ENCODE measurements at regions not wholly inside any gene's neighbourhood (a gene's known extent, or its start where the extent isn't known, plus 50 kb on each side); places are given as distances from the start of the nearest gene placed in this dataset.

DNA sequence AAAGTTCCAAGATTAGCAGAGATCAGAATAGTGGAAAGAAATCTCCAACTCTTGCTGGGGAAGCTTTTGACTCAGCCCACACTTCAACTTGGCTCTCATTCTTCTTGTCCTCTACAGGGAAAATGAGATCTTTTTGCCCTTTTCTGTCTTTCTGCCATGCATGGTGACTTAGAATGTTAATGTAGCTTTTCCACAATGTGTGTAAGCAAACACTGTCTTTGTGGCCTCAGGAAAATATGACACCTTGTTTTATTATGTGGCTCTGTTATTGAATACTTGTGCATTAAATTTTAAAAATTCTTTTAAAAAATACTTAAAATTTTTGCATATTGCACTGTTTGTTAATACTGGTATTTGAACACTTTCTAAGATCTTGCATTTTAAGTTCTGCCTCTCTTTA is 65.4 kb upstream of the WDR75 start:
- TF ChIP-seq, protein P1, sequence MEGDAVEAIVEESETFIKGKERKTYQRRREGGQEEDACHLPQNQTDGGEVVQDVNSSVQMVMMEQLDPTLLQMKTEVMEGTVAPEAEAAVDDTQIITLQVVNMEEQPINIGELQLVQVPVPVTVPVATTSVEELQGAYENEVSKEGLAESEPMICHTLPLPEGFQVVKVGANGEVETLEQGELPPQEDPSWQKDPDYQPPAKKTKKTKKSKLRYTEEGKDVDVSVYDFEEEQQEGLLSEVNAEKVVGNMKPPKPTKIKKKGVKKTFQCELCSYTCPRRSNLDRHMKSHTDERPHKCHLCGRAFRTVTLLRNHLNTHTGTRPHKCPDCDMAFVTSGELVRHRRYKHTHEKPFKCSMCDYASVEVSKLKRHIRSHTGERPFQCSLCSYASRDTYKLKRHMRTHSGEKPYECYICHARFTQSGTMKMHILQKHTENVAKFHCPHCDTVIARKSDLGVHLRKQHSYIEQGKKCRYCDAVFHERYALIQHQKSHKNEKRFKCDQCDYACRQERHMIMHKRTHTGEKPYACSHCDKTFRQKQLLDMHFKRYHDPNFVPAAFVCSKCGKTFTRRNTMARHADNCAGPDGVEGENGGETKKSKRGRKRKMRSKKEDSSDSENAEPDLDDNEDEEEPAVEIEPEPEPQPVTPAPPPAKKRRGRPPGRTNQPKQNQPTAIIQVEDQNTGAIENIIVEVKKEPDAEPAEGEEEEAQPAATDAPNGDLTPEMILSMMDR (IDR thresholded peaks at IDR 0.05) = no peak
- TF ChIP-seq POLR2A (IDR thresholded peaks at IDR 0.05) (no peak), POLR2AphosphoS5 (IDR thresholded peaks at IDR 0.05) (no peak)
- no peak overlapping the region for H3K27ac ChIP-seq
- H3K27me3 ChIP-seq (replicated peaks; ENCODE audit: insufficient read depth) = no peaks in the 10 kb centered on the region
- no peak overlapping the region for H3K4me3 ChIP-seq
- no peaks in the 10 kb centered on the region for H3K9me3 ChIP-seq
- intact Hi-C loops (cut with DNase I) = no loop called here
- no peaks in the 10 kb centered on the region for H3K36me3 ChIP-seq
- no peak for DNase-seq (ENCODE audit: low spot score)
- no peaks in the 10 kb centered on the region for H3K4me1 ChIP-seq (replicated peaks)

DNA sequence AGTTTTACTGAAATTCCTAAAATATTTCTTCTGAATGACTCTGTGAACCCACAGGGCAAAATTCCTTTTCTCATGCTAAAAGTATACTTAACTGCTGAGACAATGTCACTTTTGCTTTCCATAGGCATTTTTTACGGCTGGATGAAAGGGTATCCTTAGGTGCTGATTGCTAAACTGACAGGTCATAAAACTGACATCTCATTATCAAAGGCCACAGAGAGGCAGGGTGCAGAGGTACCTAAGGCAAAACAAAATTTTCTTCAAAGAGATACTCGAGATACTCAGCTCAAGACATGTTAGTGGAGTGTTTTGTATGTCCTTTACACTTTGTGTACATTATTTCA is 62.0 kb upstream of the WDR75 start:
- TF ChIP-seq, protein P1 (IDR thresholded peaks at IDR 0.05) = no peak
- no peak for TF ChIP-seq POLR2A (IDR thresholded peaks at IDR 0.05)
- TF ChIP-seq POLR2AphosphoS5 (IDR thresholded peaks at IDR 0.05) = no peak
- Histone ChIP-seq H3K4me1 (replicated peaks) (no peaks in the 10 kb centered on the region), H3K27me3 (replicated peaks; ENCODE audit: insufficient read depth) (no peaks in the 10 kb centered on the region), H3K9me3 (no peaks in the 10 kb centered on the region), H3K4me3 (no peak overlapping the region), H3K36me3 (no peaks in the 10 kb centered on the region), H3K27ac (no peak overlapping the region)
- intact Hi-C loops (cut with DNase I) = no loop called here
- DNase-seq (ENCODE audit: low spot score) = no peak
- WGBS = 36% methylated on average over 2 of the region's 2 CpGs

DNA sequence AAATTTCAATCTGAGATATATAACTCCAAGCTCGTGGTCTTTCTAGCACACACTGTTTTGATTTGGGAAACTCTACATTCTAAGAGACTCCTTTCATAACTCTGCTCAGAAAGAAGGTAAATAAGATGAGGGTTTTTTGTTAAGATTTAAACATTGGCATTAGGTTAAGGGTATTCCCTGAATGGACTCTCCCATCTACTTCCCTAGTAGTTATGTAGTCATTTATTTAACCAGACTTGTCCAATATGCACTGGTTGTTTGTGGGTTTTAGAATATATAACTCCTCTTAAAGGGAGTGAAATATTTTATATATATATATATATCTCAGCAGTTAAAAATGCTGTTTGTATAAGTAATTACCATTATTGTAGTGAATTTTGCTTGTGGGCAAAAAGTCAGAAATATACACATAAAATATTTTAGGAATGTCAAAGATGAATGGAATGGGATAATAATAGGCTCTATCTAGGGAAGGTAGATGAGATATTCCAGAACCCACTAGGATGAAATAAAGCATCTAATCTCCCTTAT is 61.5 kb upstream of the WDR75 start:
- no peaks in the 10 kb centered on the region for H3K36me3 ChIP-seq
- H3K4me1 ChIP-seq (replicated peaks) = no peaks in the 10 kb centered on the region
- H3K9me3 ChIP-seq = no peaks in the 10 kb centered on the region
- H3K4me3 ChIP-seq = no peak overlapping the region
- no peak for DNase-seq (ENCODE audit: low spot score)
- TF ChIP-seq POLR2AphosphoS5 (IDR thresholded peaks at IDR 0.05) (no peak), POLR2A (IDR thresholded peaks at IDR 0.05) (no peak)
- TF ChIP-seq, protein P1 (IDR thresholded peaks at IDR 0.05) = no peak
- intact Hi-C loops (cut with DNase I) = no loop called here
- no peaks in the 10 kb centered on the region for H3K27me3 ChIP-seq (replicated peaks; ENCODE audit: insufficient read depth)
- 49% methylated on average over 1 of the region's 1 CpG for WGBS
- no peak overlapping the region for H3K27ac ChIP-seq

DNA sequence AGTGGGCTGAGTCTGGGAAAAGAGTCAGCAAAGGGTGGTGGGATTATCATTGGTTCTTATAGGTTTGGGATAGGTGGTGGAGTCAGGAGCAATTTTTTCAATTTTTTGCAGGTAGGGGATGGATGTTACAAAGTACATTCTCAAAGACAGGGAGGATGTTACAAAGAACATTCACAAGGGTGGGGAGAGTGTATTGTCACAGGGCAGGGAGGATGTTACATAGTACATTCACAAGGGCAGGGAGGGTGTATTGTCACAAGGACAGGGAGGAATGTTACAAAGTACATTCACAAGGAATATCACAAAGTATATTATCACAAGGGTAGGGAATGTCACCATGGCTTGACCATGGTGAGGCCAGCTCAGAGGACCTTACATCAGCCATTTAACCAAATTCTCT is 58.6 kb upstream of the WDR75 start:
- no peak for DNase-seq (ENCODE audit: low spot score)
- Histone ChIP-seq H3K27ac (no peak overlapping the region), H3K4me1 (replicated peaks) (no peaks in the 10 kb centered on the region), H3K36me3 (no peaks in the 10 kb centered on the region), H3K4me3 (no peak overlapping the region), H3K27me3 (replicated peaks; ENCODE audit: insufficient read depth) (no peaks in the 10 kb centered on the region), H3K9me3 (no peaks in the 10 kb centered on the region)
- intact Hi-C loops (cut with DNase I) = no loop called here
- TF ChIP-seq POLR2AphosphoS5 (IDR thresholded peaks at IDR 0.05) = no peak
- TF ChIP-seq, protein P1 (IDR thresholded peaks at IDR 0.05) = no peak
- TF ChIP-seq POLR2A (IDR thresholded peaks at IDR 0.05) = no peak

DNA sequence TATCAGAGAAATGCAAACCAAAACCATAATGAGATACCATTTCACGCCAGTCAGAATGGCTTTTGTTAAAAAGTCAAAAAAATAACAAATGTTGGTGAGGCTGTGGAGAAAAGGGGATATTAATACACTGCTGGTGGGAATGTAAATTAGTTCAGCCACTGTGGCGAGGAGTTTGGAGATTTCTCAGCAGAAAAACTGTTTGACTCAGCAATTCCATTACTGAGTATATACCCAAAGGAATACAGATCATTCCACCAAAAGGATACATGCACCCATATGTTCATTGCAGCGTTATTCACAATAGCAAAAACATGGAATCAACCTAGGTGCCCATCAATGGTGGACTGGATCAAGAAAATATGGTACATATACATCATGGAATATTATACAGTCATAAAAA is 54.5 kb upstream of the WDR75 start:
- intact Hi-C loops (cut with DNase I) = no loop called here
- no peaks in the 10 kb centered on the region for H3K36me3 ChIP-seq
- no peaks in the 10 kb centered on the region for H3K27me3 ChIP-seq (replicated peaks; ENCODE audit: insufficient read depth)
- no peak overlapping the region for H3K4me3 ChIP-seq
- H3K27ac ChIP-seq = no peak overlapping the region
- 91% methylated on average over 3 of the region's 3 CpGs for WGBS
- no peaks in the 10 kb centered on the region for H3K9me3 ChIP-seq
- DNase-seq (ENCODE audit: low spot score) = no peak
- H3K4me1 ChIP-seq (replicated peaks) = no peaks in the 10 kb centered on the region
- TF ChIP-seq, protein P1 (IDR thresholded peaks at IDR 0.05) = no peak
- no peak for TF ChIP-seq POLR2A (IDR thresholded peaks at IDR 0.05)
- no peak for TF ChIP-seq POLR2AphosphoS5 (IDR thresholded peaks at IDR 0.05)
